K562 (cell line): ENCODE measurements at regions not wholly inside any gene's neighbourhood (a gene's known extent, or its start where the extent isn't known, plus 50 kb on each side); places are given as distances from the start of the nearest gene placed in this dataset.

Experiments
- ATAC-seq: fragments of 200-7000 bp; cut with Tn5 transposase; 3 replicates; pipeline ENCODE4 v1.9.1; 2020; ENCODE audit warnings: moderate library complexity
- BruUV-seq: library from RNA; stranded (reverse); fragments of 400-500 nt; replicated peaks from 2 replicates; lab custom pipeline; 2021; lab: Mats Ljungman, UMichigan
- CTCF ChIA-PET: fragments of 300-600 bp; formaldehyde crosslinking; extraction: SDS; loops from one replicate; lab custom pipeline; 2021; ENCODE audit warnings: low intra/inter-chr PET ratio; lab: Yijun Ruan, JAX
- POLR2A ChIA-PET: fragments of 300-600, 350-650 bp; sonication (Branson Sonifier 250); formaldehyde crosslinking; extraction: SDS; loops from one replicate; lab custom pipeline; 2021; ENCODE audit warnings: antibody characterized with exemption, inconsistent platforms; lab: Yijun Ruan, JAX
- DNase-seq, 4 experiments: peaks; one replicate each; pipeline versions ENCODE4 v3.0.0 to v3.0.0-alpha.2; 2011 to 2018; ENCODE audit warnings: low spot score in 3 of 4, mixed read lengths in 3 of 4; ENCODE audit errors: extremely low read depth in 1 of 4
- FAIRE-seq: peaks from 2 replicates; lab custom pipeline; 2011; peaks lifted over from hg19 to GRCh38; lab: Jason Lieb, UNC
- H2AFZ ChIP-seq: 2 replicates; pipeline ENCODE4 v1.6.0; 2011; ENCODE audit warnings: low read depth, low read length, control low read depth, inconsistent platforms
- H3K27ac ChIP-seq: fragments of 200-600 bp; 3 replicates; pipeline ENCODE4 v1.8.0; 2011; ENCODE audit warnings: low read depth, mild to moderate bottlenecking, control low read depth, inconsistent platforms, low read length, moderate library complexity, mixed read lengths; ENCODE audit errors: extremely low read depth
- H3K27me3 ChIP-seq, 2 experiments: fragments of 300-600 bp in 1 of 2; 2 replicates in 1 of 2; 3 replicates in 1 of 2; pipeline versions ENCODE4 v1.6.0 to v1.8.0; 2011; ENCODE audit warnings: inconsistent platforms in 2 of 2, low read length in 2 of 2, mild to moderate bottlenecking in 1 of 2, mixed read lengths in 1 of 2, moderate library complexity in 1 of 2; ENCODE audit not compliant: control insufficient read depth in 2 of 2, insufficient read depth in 2 of 2
- H3K36me3 ChIP-seq: fragments of 300-600 bp; 3 replicates; pipeline ENCODE4 v1.8.0; 2011; ENCODE audit warnings: mild to moderate bottlenecking, low read length, inconsistent platforms; ENCODE audit not compliant: control insufficient read depth, insufficient read depth
- H3K4me1 ChIP-seq, 2 experiments: fragments of 200-600 bp in 1 of 2; replicated peaks in 1 of 2; 2 replicates in 1 of 2; 3 replicates in 1 of 2; pipeline versions ENCODE4 v1.5.1 to v1.8.0; 2011; ENCODE audit warnings: inconsistent platforms in 2 of 2, low read length in 2 of 2, mild to moderate bottlenecking in 1 of 2, mixed read lengths in 1 of 2, moderate library complexity in 1 of 2; ENCODE audit not compliant: control insufficient read depth in 2 of 2, insufficient read depth in 2 of 2
- H3K4me2 ChIP-seq: 2 replicates; pipeline ENCODE4 v1.6.1; 2011; ENCODE audit warnings: low read length, control low read depth, inconsistent platforms, mixed read lengths; ENCODE audit not compliant: insufficient read depth
- H3K4me3 ChIP-seq: fragments of 200-600 bp; sonication (generic), shearing (Covaris generic); 2 replicates; pipeline ENCODE4 v1.5.1; 2016; ENCODE audit warnings: control low read depth, inconsistent platforms
- H3K79me2 ChIP-seq: fragments of 200-600 bp; 3 replicates; pipeline ENCODE4 v1.8.0; 2011; ENCODE audit warnings: low read length, inconsistent platforms; ENCODE audit not compliant: control insufficient read depth, insufficient read depth
- H3K9ac ChIP-seq, 2 experiments: 2 replicates each; pipeline versions ENCODE4 v1.6.0 to v1.6.1; 2011; ENCODE audit warnings: low read depth in 2 of 2, low read length in 2 of 2, control low read depth in 1 of 2, inconsistent platforms in 1 of 2, mild to moderate bottlenecking in 1 of 2, mixed read lengths in 1 of 2; ENCODE audit not compliant: insufficient read depth in 1 of 2
- H3K9me1 ChIP-seq: one replicate; pipeline ENCODE4 v1.6.0; 2011; ENCODE audit warnings: inconsistent platforms, mild to moderate bottlenecking, low read length, moderate library complexity; ENCODE audit not compliant: control insufficient read depth, insufficient read depth
- H3K9me3 ChIP-seq: replicated peaks from 2 replicates; pipeline ENCODE4 v1.5.1; 2011; ENCODE audit warnings: low read depth, low read length, inconsistent platforms; ENCODE audit not compliant: control insufficient read depth, insufficient read depth
- H4K20me1 ChIP-seq: replicated peaks from 2 replicates; pipeline ENCODE4 v1.6.1; 2011; ENCODE audit warnings: low read length, inconsistent platforms, mixed read lengths; ENCODE audit not compliant: control insufficient read depth, insufficient read depth
- MEIS2 ChIP-seq: fragments of 450-650 bp; IDR thresholded peaks from 2 replicates; pipeline ENCODE4 v1.6.1; 2014; ENCODE audit warnings: mild to moderate bottlenecking; ENCODE audit not compliant: partially characterized antibody
- POLR3G ChIP-seq: IDR thresholded peaks from 2 replicates; pipeline ENCODE4 v1.6.1; 2011; ENCODE audit not compliant: insufficient read length, insufficient replicate concordance; ENCODE audit errors: extremely low read depth
- RAD21 ChIP-seq, 2 experiments: fragments of 250-450 bp in 1 of 2; fragments of 450-650 bp in 1 of 2; sonication (Bioruptor Pico) in 1 of 2; formaldehyde crosslinking in 1 of 2; IDR thresholded peaks in 1 of 2; conservative IDR thresholded peaks in 1 of 2; 2 replicates each; pipeline versions ENCODE4 v1.4.0 to v1.8.0; 2020 to 2022; ENCODE audit warnings: mild to moderate bottlenecking in 2 of 2, moderate library complexity in 1 of 2
- ZNF124 ChIP-seq: sonication (generic); formaldehyde crosslinking; IDR thresholded peaks from 2 replicates; pipeline ENCODE4 v1.8.1; 2022; ENCODE audit warnings: missing genetic modification reagents
- WGBS: fragments of 100-300 bp; shearing (Covaris generic); methylation state at CpG from one replicate; pipeline ENCODE4 v1.1.6; 2016; ENCODE audit warnings: low coverage, mixed read lengths; ENCODE audit not compliant: insufficient coverage; ENCODE audit errors: missing lambda C conversion rate; 5-methylcytosine and 5-hydroxymethylcytosine counted together
- in situ Hi-C: fragments of 300-500 bp; cut with MboI; formaldehyde crosslinking; loops from 4 replicates; pipeline ENCODE4 v1.15.0; 2018; ENCODE audit warnings: inconsistent platforms, mixed read lengths
- intact Hi-C: fragments of 100-400 bp; cut with micrococcal nuclease; formaldehyde crosslinking; loops from 2 replicates; pipeline ENCODE4 v1.14.2; 2022
- TF ChIP-seq, protein P1 (sequence below): fragments of 450-650 bp; IDR thresholded peaks from 2 replicates; pipeline ENCODE4 v1.6.1; 2016
- TF ChIP-seq, protein P2 (sequence below), 3 experiments: IDR thresholded peaks in 2 of 3; conservative IDR thresholded peaks in 1 of 3; 2 replicates each; pipeline ENCODE4 v1.5.1; 2011 to 2012; ENCODE audit warnings: low read length in 3 of 3, mild to moderate bottlenecking in 3 of 3, control low read depth in 2 of 3, improper control_type of control experiment in 1 of 3, inconsistent platforms in 1 of 3, low read depth in 1 of 3, mixed read lengths in 1 of 3, moderate library complexity in 1 of 3; ENCODE audit not compliant: insufficient read depth in 2 of 3
- TF ChIP-seq, protein P3 (sequence below): fragments of 250-450 bp; sonication (Bioruptor Pico); IDR thresholded peaks from 2 replicates; pipeline ENCODE4 v1.8.0; 2021; ENCODE audit warnings: mild to moderate bottlenecking, moderate library complexity

DNA sequence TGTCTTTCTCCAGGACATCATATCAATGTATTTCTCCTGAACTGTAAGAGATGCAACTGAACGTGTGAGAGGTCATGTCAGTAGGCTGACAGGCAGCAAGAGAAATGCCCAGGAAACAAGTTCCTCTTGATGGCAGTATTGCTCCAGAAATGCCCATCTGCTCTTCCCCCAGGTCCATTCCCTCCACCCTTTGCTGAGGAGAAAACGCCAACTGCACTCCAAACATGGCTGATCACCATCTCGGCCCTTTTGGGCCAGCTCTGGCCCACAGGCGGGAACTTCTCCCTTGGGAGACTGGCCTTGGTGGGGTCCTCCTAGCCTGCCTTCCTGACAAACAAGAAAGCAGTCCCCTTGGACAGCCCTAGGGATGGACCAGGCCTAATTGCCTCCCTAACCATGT is 276.5 kb upstream of the AGTR2 start:
- peak in 2 of 4 experiments; percentile 37 to 45 for DNase-seq
- H3K27me3 ChIP-seq = no peaks in the 10 kb centered on the region
- no peaks in the 10 kb centered on the region for H3K79me2 ChIP-seq
- peaks cover 9 to 11% of the 10 kb centered on the region in 2 experiments; a peak in 4 of 5 replicates for H3K4me1 ChIP-seq
- intact Hi-C loops (no loop called here), in situ Hi-C loops (loop anchor here (25.0 kb wide), 1 partner anchor 207 kb away; no protein-coding TSS in a partner anchor)
- TF ChIP-seq POLR3G (no peak), MEIS2 (peak; percentile 3), RAD21 (CRISPR knock-in tag; conservative IDR thresholded peaks at IDR 0.05 in 1 of 2, IDR thresholded peaks at IDR 0.05 in 1 of 2) (peak; percentile 32 to 47), ZNF124 (CRISPR knock-in tag) (no peak)
- TF ChIP-seq, protein P1, sequence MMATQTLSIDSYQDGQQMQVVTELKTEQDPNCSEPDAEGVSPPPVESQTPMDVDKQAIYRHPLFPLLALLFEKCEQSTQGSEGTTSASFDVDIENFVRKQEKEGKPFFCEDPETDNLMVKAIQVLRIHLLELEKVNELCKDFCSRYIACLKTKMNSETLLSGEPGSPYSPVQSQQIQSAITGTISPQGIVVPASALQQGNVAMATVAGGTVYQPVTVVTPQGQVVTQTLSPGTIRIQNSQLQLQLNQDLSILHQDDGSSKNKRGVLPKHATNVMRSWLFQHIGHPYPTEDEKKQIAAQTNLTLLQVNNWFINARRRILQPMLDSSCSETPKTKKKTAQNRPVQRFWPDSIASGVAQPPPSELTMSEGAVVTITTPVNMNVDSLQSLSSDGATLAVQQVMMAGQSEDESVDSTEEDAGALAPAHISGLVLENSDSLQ = peak; percentile 27; the same call in 1 of the 2 replicates
- TF ChIP-seq, protein P2, sequence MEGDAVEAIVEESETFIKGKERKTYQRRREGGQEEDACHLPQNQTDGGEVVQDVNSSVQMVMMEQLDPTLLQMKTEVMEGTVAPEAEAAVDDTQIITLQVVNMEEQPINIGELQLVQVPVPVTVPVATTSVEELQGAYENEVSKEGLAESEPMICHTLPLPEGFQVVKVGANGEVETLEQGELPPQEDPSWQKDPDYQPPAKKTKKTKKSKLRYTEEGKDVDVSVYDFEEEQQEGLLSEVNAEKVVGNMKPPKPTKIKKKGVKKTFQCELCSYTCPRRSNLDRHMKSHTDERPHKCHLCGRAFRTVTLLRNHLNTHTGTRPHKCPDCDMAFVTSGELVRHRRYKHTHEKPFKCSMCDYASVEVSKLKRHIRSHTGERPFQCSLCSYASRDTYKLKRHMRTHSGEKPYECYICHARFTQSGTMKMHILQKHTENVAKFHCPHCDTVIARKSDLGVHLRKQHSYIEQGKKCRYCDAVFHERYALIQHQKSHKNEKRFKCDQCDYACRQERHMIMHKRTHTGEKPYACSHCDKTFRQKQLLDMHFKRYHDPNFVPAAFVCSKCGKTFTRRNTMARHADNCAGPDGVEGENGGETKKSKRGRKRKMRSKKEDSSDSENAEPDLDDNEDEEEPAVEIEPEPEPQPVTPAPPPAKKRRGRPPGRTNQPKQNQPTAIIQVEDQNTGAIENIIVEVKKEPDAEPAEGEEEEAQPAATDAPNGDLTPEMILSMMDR (IDR thresholded peaks at IDR 0.05 in 2 of 3, conservative IDR thresholded peaks at IDR 0.05 in 1 of 3; ENCODE audit: insufficient read depth in 2 of 3, low read depth in 1 of 3, low read length in 3 of 3) = peak in 2 of 3 experiments; percentile 33 to 54; a peak in 3 of 6 replicates
- TF ChIP-seq, protein P3, sequence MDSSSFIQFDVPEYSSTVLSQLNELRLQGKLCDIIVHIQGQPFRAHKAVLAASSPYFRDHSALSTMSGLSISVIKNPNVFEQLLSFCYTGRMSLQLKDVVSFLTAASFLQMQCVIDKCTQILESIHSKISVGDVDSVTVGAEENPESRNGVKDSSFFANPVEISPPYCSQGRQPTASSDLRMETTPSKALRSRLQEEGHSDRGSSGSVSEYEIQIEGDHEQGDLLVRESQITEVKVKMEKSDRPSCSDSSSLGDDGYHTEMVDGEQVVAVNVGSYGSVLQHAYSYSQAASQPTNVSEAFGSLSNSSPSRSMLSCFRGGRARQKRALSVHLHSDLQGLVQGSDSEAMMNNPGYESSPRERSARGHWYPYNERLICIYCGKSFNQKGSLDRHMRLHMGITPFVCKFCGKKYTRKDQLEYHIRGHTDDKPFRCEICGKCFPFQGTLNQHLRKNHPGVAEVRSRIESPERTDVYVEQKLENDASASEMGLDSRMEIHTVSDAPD (CRISPR knock-in tag) = no peak
- H3K4me3 ChIP-seq = no peak overlapping the region
- H3K9me1 ChIP-seq = no peaks in the 10 kb centered on the region
- peak; percentile 69 for ATAC-seq
- ChIA-PET CTCF (no interaction called here), POLR2A (no interaction called here)
- 0 out of 2 replicates have a peak overlapping the region, but pooled peaks have one; percentile 32 for H2AFZ ChIP-seq
- H3K9me3 ChIP-seq = no peaks in the 10 kb centered on the region
- no TSS peak for BruUV-seq
- H3K4me2 ChIP-seq = no peak overlapping the region
- FAIRE-seq = no peak
- no peak overlapping the region for H3K27ac ChIP-seq
- no peaks in the 10 kb centered on the region for H4K20me1 ChIP-seq
- no peaks in the 10 kb centered on the region for H3K36me3 ChIP-seq
- no peak overlapping the region for H3K9ac ChIP-seq
- 0% methylated on average over 4 of the region's 4 CpGs for WGBS
